ENCODE measurements at regions not wholly inside any gene's neighbourhood (a gene's known extent, or its start where the extent isn't known, plus 50 kb on each side); places are given as distances from the start of the nearest gene placed in this dataset.

DNA sequence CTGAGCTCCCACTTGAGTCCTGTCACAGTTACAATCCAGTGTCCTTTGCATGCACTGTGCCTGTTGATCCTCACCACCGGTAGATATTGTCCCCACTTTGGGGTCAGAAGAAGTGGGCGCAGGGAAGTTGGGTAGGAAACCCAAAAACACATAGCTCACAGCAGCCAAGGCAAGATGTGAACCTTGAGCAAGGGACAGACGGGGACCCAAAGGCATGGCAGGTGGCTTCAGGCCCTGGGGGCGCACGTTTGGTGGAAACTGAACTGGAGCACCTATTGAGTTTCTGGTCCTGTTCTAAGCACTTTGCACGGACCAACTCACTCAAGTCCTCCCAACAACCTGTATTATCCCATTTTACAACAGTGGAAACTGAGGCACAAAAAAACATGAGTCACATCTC is 82.8 kb upstream of the ZNF716 start:
- Histone ChIP-seq H3K27me3 (ENCODE audit: insufficient read depth) (no peaks in the 10 kb centered on the region), H3F3A (replicated peaks; ENCODE audit: insufficient read depth) (no peaks in the 10 kb centered on the region), H3K9me2 (no peaks in the 10 kb centered on the region), H3K27ac (ENCODE audit: low read depth in 2 of 2, low read length in 1 of 2) (no peak overlapping the region), H3K79me2 (ENCODE audit: insufficient read depth) (no peaks in the 10 kb centered on the region), H3K4me2 (no peak overlapping the region), H3K9me3 (no peaks in the 10 kb centered on the region), H3K36me3 (replicated peaks in 1 of 2; ENCODE audit: control insufficient read depth in 1 of 2, insufficient read depth in 2 of 2, low read length in 1 of 2) (no peaks in the 10 kb centered on the region), H3K4me3 (ENCODE audit: low read depth in 2 of 2, low read length in 1 of 2) (no peak overlapping the region), H4K20me1 (ENCODE audit: insufficient read depth) (no peaks in the 10 kb centered on the region), H3K4me1 (ENCODE audit: control insufficient read depth in 1 of 2, insufficient read depth in 2 of 2, low read depth in 1 of 2, low read length in 1 of 2) (no peaks in the 10 kb centered on the region), H3K9ac (no peak overlapping the region), H2AFZ (ENCODE audit: low read depth) (no peak overlapping the region)
- DNase-seq = no peak
- WGBS (ENCODE audit: low lambda C conversion rate) = 7% methylated on average over 6 of the region's 6 CpGs
- TF ChIP-seq EZH2phosphoT487 (IDR thresholded peaks at IDR 0.05; ENCODE audit: borderline replicate concordance, low read depth) (no peak), TAF1 (IDR thresholded peaks at IDR 0.05; ENCODE audit: borderline replicate concordance, low read depth, low read length) (no peak), MEF2A (IDR thresholded peaks at IDR 0.05; ENCODE audit: borderline replicate concordance, low read depth) (no peak), SIN3A (IDR thresholded peaks at IDR 0.05; ENCODE audit: borderline replicate concordance, low read depth, low read length) (no peak), JUND (IDR thresholded peaks at IDR 0.05) (no peak), RFX5 (IDR thresholded peaks at IDR 0.05; ENCODE audit: low read length) (no peak), RXRA (IDR thresholded peaks at IDR 0.05; ENCODE audit: borderline replicate concordance, low read depth) (no peak), GATA2 (CRISPR knock-in tag; IDR thresholded peaks at IDR 0.05) (no peak), ELF1 (IDR thresholded peaks at IDR 0.05) (no peak), YY1 (IDR thresholded peaks at IDR 0.05; ENCODE audit: low read depth) (no peak), TEAD4 (IDR thresholded peaks at IDR 0.05; ENCODE audit: borderline replicate concordance, insufficient read depth) (no peak), CHD2 (IDR thresholded peaks at IDR 0.05; ENCODE audit: low read length, partially characterized antibody) (no peak)
- TF ChIP-seq, protein P1, sequence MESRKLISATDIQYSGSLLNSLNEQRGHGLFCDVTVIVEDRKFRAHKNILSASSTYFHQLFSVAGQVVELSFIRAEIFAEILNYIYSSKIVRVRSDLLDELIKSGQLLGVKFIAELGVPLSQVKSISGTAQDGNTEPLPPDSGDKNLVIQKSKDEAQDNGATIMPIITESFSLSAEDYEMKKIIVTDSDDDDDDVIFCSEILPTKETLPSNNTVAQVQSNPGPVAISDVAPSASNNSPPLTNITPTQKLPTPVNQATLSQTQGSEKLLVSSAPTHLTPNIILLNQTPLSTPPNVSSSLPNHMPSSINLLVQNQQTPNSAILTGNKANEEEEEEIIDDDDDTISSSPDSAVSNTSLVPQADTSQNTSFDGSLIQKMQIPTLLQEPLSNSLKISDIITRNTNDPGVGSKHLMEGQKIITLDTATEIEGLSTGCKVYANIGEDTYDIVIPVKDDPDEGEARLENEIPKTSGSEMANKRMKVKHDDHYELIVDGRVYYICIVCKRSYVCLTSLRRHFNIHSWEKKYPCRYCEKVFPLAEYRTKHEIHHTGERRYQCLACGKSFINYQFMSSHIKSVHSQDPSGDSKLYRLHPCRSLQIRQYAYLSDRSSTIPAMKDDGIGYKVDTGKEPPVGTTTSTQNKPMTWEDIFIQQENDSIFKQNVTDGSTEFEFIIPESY (IDR thresholded peaks at IDR 0.05; ENCODE audit: borderline replicate concordance, low read depth) = no peak
- TF ChIP-seq, protein P2, sequence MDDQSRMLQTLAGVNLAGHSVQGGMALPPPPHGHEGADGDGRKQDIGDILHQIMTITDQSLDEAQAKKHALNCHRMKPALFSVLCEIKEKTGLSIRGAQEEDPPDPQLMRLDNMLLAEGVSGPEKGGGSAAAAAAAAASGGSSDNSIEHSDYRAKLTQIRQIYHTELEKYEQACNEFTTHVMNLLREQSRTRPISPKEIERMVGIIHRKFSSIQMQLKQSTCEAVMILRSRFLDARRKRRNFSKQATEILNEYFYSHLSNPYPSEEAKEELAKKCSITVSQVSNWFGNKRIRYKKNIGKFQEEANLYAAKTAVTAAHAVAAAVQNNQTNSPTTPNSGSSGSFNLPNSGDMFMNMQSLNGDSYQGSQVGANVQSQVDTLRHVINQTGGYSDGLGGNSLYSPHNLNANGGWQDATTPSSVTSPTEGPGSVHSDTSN (IDR thresholded peaks at IDR 0.05) = no peak
- TF ChIP-seq, protein P3, sequence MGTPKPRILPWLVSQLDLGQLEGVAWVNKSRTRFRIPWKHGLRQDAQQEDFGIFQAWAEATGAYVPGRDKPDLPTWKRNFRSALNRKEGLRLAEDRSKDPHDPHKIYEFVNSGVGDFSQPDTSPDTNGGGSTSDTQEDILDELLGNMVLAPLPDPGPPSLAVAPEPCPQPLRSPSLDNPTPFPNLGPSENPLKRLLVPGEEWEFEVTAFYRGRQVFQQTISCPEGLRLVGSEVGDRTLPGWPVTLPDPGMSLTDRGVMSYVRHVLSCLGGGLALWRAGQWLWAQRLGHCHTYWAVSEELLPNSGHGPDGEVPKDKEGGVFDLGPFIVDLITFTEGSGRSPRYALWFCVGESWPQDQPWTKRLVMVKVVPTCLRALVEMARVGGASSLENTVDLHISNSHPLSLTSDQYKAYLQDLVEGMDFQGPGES (IDR thresholded peaks at IDR 0.05; ENCODE audit: low read depth, low read length) = no peak
- TF ChIP-seq, protein P4, sequence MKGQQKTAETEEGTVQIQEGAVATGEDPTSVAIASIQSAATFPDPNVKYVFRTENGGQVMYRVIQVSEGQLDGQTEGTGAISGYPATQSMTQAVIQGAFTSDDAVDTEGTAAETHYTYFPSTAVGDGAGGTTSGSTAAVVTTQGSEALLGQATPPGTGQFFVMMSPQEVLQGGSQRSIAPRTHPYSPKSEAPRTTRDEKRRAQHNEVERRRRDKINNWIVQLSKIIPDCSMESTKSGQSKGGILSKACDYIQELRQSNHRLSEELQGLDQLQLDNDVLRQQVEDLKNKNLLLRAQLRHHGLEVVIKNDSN (IDR thresholded peaks at IDR 0.05; ENCODE audit: borderline replicate concordance, low read depth) = no peak
- ChIA-PET CTCF (no interaction called here), POLR2A (no interaction called here)
